ENCODE measurements at regions not wholly inside any gene's neighbourhood (a gene's known extent, or its start where the extent isn't known, plus 50 kb on each side); places are given as distances from the start of the nearest gene placed in this dataset.

GRCh38 chr10:28125701-28126100 is 126.8 kb upstream of the ODAD2 start:
- TF ChIP-seq EZH2 (optimal IDR thresholded peaks at IDR 0.05; ENCODE audit: low read depth, low read length) (no peak), CTCF (IDR thresholded peaks at IDR 0.05; ENCODE audit: low read length) (no peak), EZH2phosphoT487 (IDR thresholded peaks at IDR 0.05; ENCODE audit: low read length) (no peak)

Data from MM.1S (cell line).